Cardiac muscle cell (in vitro differentiated cells and primary cell): ENCODE measurements at regions not wholly inside any gene's neighbourhood (a gene's known extent, or its start where the extent isn't known, plus 50 kb on each side); places are given as distances from the start of the nearest gene placed in this dataset.
"Not testable (repeated sequence)": the region's sequence is repeated elsewhere in the genome, so short reads cannot be mapped to it uniquely, and the experiment has no call there.

ENCODE experiments used
- DNase-seq, 2 donors: peaks; one replicate each; pipeline versions ENCODE4 v3.0.0 to v3.0.0-alpha.2; 2010 to 2017; ENCODE audit warnings: low read depth in 1 of 2, low spot score in 1 of 2
- H3K27ac ChIP-seq: fragments of 200-600 bp; sonication (generic); 2 replicates; pipeline ENCODE4 v1.5.1; 2016
- H3K27me3 ChIP-seq: fragments of 200-600 bp; sonication (generic); 2 replicates; pipeline ENCODE4 v1.6.0; 2016; ENCODE audit warnings: control low read depth
- H3K36me3 ChIP-seq: fragments of 200-600 bp; sonication (generic); 2 replicates; pipeline ENCODE4 v1.5.1; 2016; ENCODE audit warnings: control low read depth
- H3K4me1 ChIP-seq: fragments of 200-600 bp; sonication (generic); 2 replicates; pipeline ENCODE4 v1.8.1; 2017; ENCODE audit warnings: low read depth, mild to moderate bottlenecking, mixed run types
- H3K4me3 ChIP-seq: fragments of 200-600 bp; sonication (generic); 2 replicates; pipeline ENCODE4 v1.5.1; 2016; ENCODE audit warnings: mild to moderate bottlenecking
- H3K9me3 ChIP-seq: fragments of 200-600 bp; sonication (generic); 2 replicates; pipeline ENCODE4 v1.5.1; 2017; ENCODE audit warnings: low read depth, mild to moderate bottlenecking, control low read depth
- CTCF ChIP-seq: IDR thresholded peaks from 2 replicates; pipeline ENCODE4 v1.5.1; 2012; ENCODE audit warnings: low read depth, mild to moderate bottlenecking, low read length

- H3K27ac ChIP-seq, result no peak overlapping the region
- peak; percentile 34 to 55 for DNase-seq
- no peaks in the 10 kb centered on the region for H3K36me3 ChIP-seq
- TF ChIP-seq CTCF, result peak; percentile 40
- no peaks in the 10 kb centered on the region for H3K27me3 ChIP-seq
- no peaks in the 10 kb centered on the region for H3K9me3 ChIP-seq
- H3K4me1 ChIP-seq, result no peaks in the 10 kb centered on the region
- H3K4me3 ChIP-seq, result no peak overlapping the region
Observed at GRCh38 chr12:54725233-54725843, 77.2 kb upstream of the DCD start.

- Histone ChIP-seq H3K4me3 (no peak overlapping the region), H3K9me3 (no peaks in the 10 kb centered on the region), H3K27ac (no peak overlapping the region), H3K27me3 (no peaks in the 10 kb centered on the region), H3K36me3 (no peaks in the 10 kb centered on the region), H3K4me1 (no peaks in the 10 kb centered on the region)
- TF ChIP-seq CTCF, result peak; percentile 71
- peak; percentile 23 to 40 for DNase-seq
Observed at GRCh38 chr12:54723379-54724256, 75.5 kb upstream of the DCD start.

GRCh38 chr12:54721312-54721711 is 73.1 kb upstream of the DCD start:
- no peak overlapping the region for H3K4me3 ChIP-seq
- H3K9me3 ChIP-seq, result no peaks in the 10 kb centered on the region
- no peaks in the 10 kb centered on the region for H3K27me3 ChIP-seq
- H3K36me3 ChIP-seq, result no peaks in the 10 kb centered on the region
- H3K27ac ChIP-seq, result no peak overlapping the region
- TF ChIP-seq CTCF, result no peak
- H3K4me1 ChIP-seq, result no peaks in the 10 kb centered on the region
- no peak for DNase-seq

- Histone ChIP-seq H3K27ac (no peak overlapping the region), H3K4me1 (no peaks in the 10 kb centered on the region), H3K36me3 (no peaks in the 10 kb centered on the region), H3K4me3 (no peak overlapping the region), H3K27me3 (no peaks in the 10 kb centered on the region), H3K9me3 (no peaks in the 10 kb centered on the region)
- TF ChIP-seq CTCF, result no peak
- no peak for DNase-seq
Observed at GRCh38 chr12:54719691-54720090, 71.5 kb upstream of the DCD start.

DNA sequence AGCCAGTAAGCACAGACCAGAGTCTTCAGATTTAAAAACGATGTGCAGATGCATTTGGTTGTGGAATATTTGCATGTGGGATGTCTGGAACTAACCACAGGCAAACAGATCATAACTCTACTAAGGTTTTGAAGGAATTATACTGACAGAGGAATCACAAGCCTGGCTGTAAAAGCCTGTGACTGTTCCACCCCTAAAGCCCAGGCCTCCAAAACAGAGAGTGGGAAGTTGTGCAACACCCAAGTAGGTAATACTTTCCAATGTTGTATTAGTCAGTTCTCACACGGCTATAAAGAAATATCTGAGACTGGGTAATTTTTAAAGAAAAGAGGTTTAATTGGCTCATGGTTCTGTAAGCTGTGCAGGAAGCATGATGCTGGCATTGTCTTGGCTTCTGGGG is 68.1 kb upstream of the DCD start:
- H3K27ac ChIP-seq, result no peak overlapping the region
- no peaks in the 10 kb centered on the region for H3K9me3 ChIP-seq
- H3K4me3 ChIP-seq, result no peak overlapping the region
- H3K27me3 ChIP-seq, result peaks cover 3% of the 10 kb centered on the region
- TF ChIP-seq CTCF, result no peak
- no peaks in the 10 kb centered on the region for H3K4me1 ChIP-seq
- DNase-seq, result peak in 1 of 2 donors; percentile 1
- no peaks in the 10 kb centered on the region for H3K36me3 ChIP-seq

- DNase-seq, H3K9me3 ChIP-seq, H3K36me3 ChIP-seq, H3K4me1 ChIP-seq, H3K4me3 ChIP-seq, H3K27me3 ChIP-seq, H3K27ac ChIP-seq: not testable (repeated sequence)
Observed at GRCh38 chr12:54713876-54714275, 65.7 kb upstream of the DCD start.
